Fibroblast of the aortic adventitia (primary cell): ENCODE measurements at regions not wholly inside any gene's neighbourhood (a gene's known extent, or its start where the extent isn't known, plus 50 kb on each side); places are given as distances from the start of the nearest gene placed in this dataset.

Experiments
- DNase-seq: peaks from one replicate; pipeline ENCODE4 v3.0.0-alpha.2; 2010; ENCODE audit warnings: low read depth
- H3K4me3 ChIP-seq: 2 replicates; pipeline ENCODE4 v1.5.1; 2011; ENCODE audit warnings: low read depth, mild to moderate bottlenecking, control low read depth, low read length, moderate library complexity
- CTCF ChIP-seq: IDR thresholded peaks from 2 replicates; pipeline ENCODE4 v1.5.1; 2011; ENCODE audit warnings: mild to moderate bottlenecking, low read length, control low read depth, inconsistent platforms; ENCODE audit not compliant: insufficient read depth

GRCh38 chr2:6506361-6506794, 359.3 kb downstream of the CMPK2 start:
- H3K4me3 ChIP-seq: no peak overlapping the region
- DNase-seq: no peak
- TF ChIP-seq CTCF: no peak

GRCh38 chr2:6506859-6507258, 358.8 kb downstream of the CMPK2 start:
- no peak for DNase-seq
- TF ChIP-seq CTCF: no peak
- H3K4me3 ChIP-seq: no peak overlapping the region

GRCh38 chr2:6510532-6510931, 355.2 kb downstream of the CMPK2 start:
- DNase-seq: no peak
- no peak for TF ChIP-seq CTCF
- H3K4me3 ChIP-seq: no peak overlapping the region

GRCh38 chr2:6512589-6512988, 353.1 kb downstream of the CMPK2 start:
- no peak overlapping the region for H3K4me3 ChIP-seq
- no peak for DNase-seq
- no peak for TF ChIP-seq CTCF

GRCh38 chr2:6516674-6517073, 349.0 kb downstream of the CMPK2 start:
- no peak for TF ChIP-seq CTCF
- no peak overlapping the region for H3K4me3 ChIP-seq
- DNase-seq: no peak

GRCh38 chr2:6518361-6518760, 347.3 kb downstream of the CMPK2 start:
- no peak for TF ChIP-seq CTCF
- no peak for DNase-seq
- no peak overlapping the region for H3K4me3 ChIP-seq

- DNase-seq: no peak
- no peak overlapping the region for H3K4me3 ChIP-seq
- no peak for TF ChIP-seq CTCF
These were observed 342.2 kb downstream of the CMPK2 start for GRCh38 chr2:6523476-6523875.
